H1 (cell line): ENCODE measurements at regions not wholly inside any gene's neighbourhood (a gene's known extent, or its start where the extent isn't known, plus 50 kb on each side); places are given as distances from the start of the nearest gene placed in this dataset.

ENCODE experiments used
- CTCF ChIA-PET: fragments of 300-600 bp; sonication (Branson Sonifier 250); formaldehyde crosslinking; loops from one replicate; lab custom pipeline; 2021; ENCODE audit not compliant: partially characterized antibody; lab: Charles Lee
- POLR2A ChIA-PET: fragments of 300-600 bp; sonication (Branson Sonifier 250); formaldehyde crosslinking; loops from one replicate; lab custom pipeline; 2021; ENCODE audit warnings: inconsistent platforms; ENCODE audit not compliant: partially characterized antibody; lab: Charles Lee
- DNase-seq, 2 experiments: peaks; one replicate each; pipeline versions ENCODE4 v3.0.0 to v3.0.0-alpha.2; 2010 to 2022; ENCODE audit warnings: low spot score in 2 of 2, low read depth in 1 of 2, mixed read lengths in 1 of 2
- FAIRE-seq: peaks from 2 replicates; lab custom pipeline; 2011; peaks lifted over from hg19 to GRCh38; lab: Jason Lieb, UNC
- H2AFZ ChIP-seq: 2 replicates; pipeline ENCODE4 v1.8.1; 2012; ENCODE audit warnings: low read length, inconsistent platforms
- H2AK5ac ChIP-seq: 2 replicates; pipeline ENCODE4 v1.6.1; 2013; ENCODE audit warnings: low read depth, low read length
- H2BK120ac ChIP-seq: replicated peaks from 2 replicates; pipeline ENCODE3; 2013; ENCODE audit warnings: low read depth, low read length, inconsistent platforms
- H2BK12ac ChIP-seq: 2 replicates; pipeline ENCODE4 v1.6.1; 2013; ENCODE audit warnings: low read depth, low read length
- H2BK15ac ChIP-seq: 2 replicates; pipeline ENCODE4 v1.6.1; 2013; ENCODE audit warnings: low read length
- H2BK20ac ChIP-seq: 2 replicates; pipeline ENCODE4 v1.6.1; 2013; ENCODE audit warnings: low read length
- H2BK5ac ChIP-seq: 2 replicates; pipeline ENCODE4 v1.6.1; 2013; ENCODE audit warnings: low read depth, low read length
- H3K14ac ChIP-seq: 2 replicates; pipeline ENCODE4 v1.6.1; 2013; ENCODE audit warnings: inconsistent platforms; ENCODE audit not compliant: insufficient read length
- H3K18ac ChIP-seq: 2 replicates; pipeline ENCODE4 v1.6.1; 2013; ENCODE audit warnings: low read length; ENCODE audit errors: extremely low read depth
- H3K23ac ChIP-seq: 2 replicates; pipeline ENCODE4 v1.6.1; 2013; ENCODE audit warnings: inconsistent platforms; ENCODE audit not compliant: insufficient read length
- H3K23me2 ChIP-seq: 2 replicates; pipeline ENCODE4 v1.6.1; 2013; ENCODE audit warnings: low read depth, low read length
- H3K27ac ChIP-seq: 2 replicates; pipeline ENCODE4 v1.6.1; 2011; ENCODE audit warnings: low read depth, low read length, inconsistent platforms
- H3K27me3 ChIP-seq, 4 experiments: replicated peaks in 1 of 4; 1 replicate in 1 of 4; 2 replicates in 3 of 4; pipeline versions ENCODE4 v1.6.1 to v1.8.1; 2011 to 2013; ENCODE audit warnings: low read length in 3 of 4, mild to moderate bottlenecking in 3 of 4, inconsistent platforms in 2 of 4, mixed read lengths in 2 of 4, moderate library complexity in 1 of 4; ENCODE audit not compliant: control insufficient read depth in 3 of 4, insufficient read depth in 3 of 4; ENCODE audit errors: extremely low read depth in 1 of 4
- H3K36me3 ChIP-seq, 4 experiments: 2 replicates each; pipeline versions ENCODE4 v1.6.1 to v1.8.1; 2011 to 2013; ENCODE audit warnings: mild to moderate bottlenecking in 4 of 4, low read length in 3 of 4, moderate library complexity in 2 of 4, control low read depth in 1 of 4, inconsistent platforms in 1 of 4; ENCODE audit not compliant: insufficient read depth in 4 of 4, control insufficient read depth in 2 of 4
- H3K4ac ChIP-seq: replicated peaks from 2 replicates; pipeline ENCODE3; 2013; ENCODE audit warnings: low read length, low read depth, mixed read lengths, inconsistent platforms; ENCODE audit not compliant: insufficient read length
- H3K4me1 ChIP-seq, 4 experiments: replicated peaks in 1 of 4; 1 replicate in 1 of 4; 2 replicates in 3 of 4; pipeline versions ENCODE4 v1.6.1 to v1.8.1; 2011 to 2013; ENCODE audit warnings: low read length in 3 of 4, inconsistent platforms in 2 of 4, mixed read lengths in 1 of 4; ENCODE audit not compliant: insufficient read depth in 4 of 4, control insufficient read depth in 3 of 4
- H3K4me2 ChIP-seq, 2 experiments: 2 replicates each; pipeline versions ENCODE4 v1.6.1 to v1.8.1; 2011 to 2013; ENCODE audit warnings: low read depth in 2 of 2, low read length in 2 of 2, control low read depth in 1 of 2, inconsistent platforms in 1 of 2, mild to moderate bottlenecking in 1 of 2; ENCODE audit not compliant: insufficient read depth in 1 of 2
- H3K4me3 ChIP-seq, 4 experiments: fragments of 200-600, 300-600 bp in 1 of 4; sonication (generic), shearing (Covaris generic), sonication (Bioruptor Twin) in 1 of 4; 2 replicates each; pipeline versions ENCODE4 v1.5.1 to v1.8.1; 2011 to 2016; ENCODE audit warnings: low read length in 4 of 4, low read depth in 3 of 4, control low read depth in 2 of 4, inconsistent platforms in 2 of 4, mild to moderate bottlenecking in 2 of 4, mixed read lengths in 1 of 4, moderate library complexity in 1 of 4; ENCODE audit not compliant: insufficient read depth in 2 of 4; ENCODE audit errors: extremely low read depth in 1 of 4
- H3K56ac ChIP-seq: replicated peaks from 2 replicates; pipeline ENCODE3; 2013; ENCODE audit warnings: low read depth, mild to moderate bottlenecking, mixed read lengths, low read length, inconsistent platforms; ENCODE audit not compliant: insufficient read length
- H3K79me1 ChIP-seq: 2 replicates; pipeline ENCODE4 v1.6.1; 2013; ENCODE audit warnings: low read depth, low read length, control low read depth
- H3K79me2 ChIP-seq, 2 experiments: 2 replicates each; pipeline versions ENCODE4 v1.6.1 to v1.8.1; 2012 to 2013; ENCODE audit warnings: low read length in 2 of 2, mild to moderate bottlenecking in 2 of 2, inconsistent platforms in 1 of 2; ENCODE audit not compliant: insufficient read depth in 2 of 2, control insufficient read depth in 1 of 2
- H3K9ac ChIP-seq, 4 experiments: replicated peaks in 1 of 4; 1 replicate in 1 of 4; 2 replicates in 3 of 4; pipeline versions ENCODE4 v1.6.1 to v1.8.1; 2011 to 2013; ENCODE audit warnings: low read depth in 3 of 4, low read length in 3 of 4, control low read depth in 2 of 4, mild to moderate bottlenecking in 2 of 4, moderate library complexity in 2 of 4, inconsistent platforms in 1 of 4; ENCODE audit errors: extremely low read depth in 1 of 4
- H3K9me3 ChIP-seq, 2 experiments: 2 replicates each; pipeline versions ENCODE4 v1.6.1 to v1.8.1; 2012 to 2013; ENCODE audit warnings: mild to moderate bottlenecking in 2 of 2, moderate library complexity in 2 of 2, control low read depth in 1 of 2, inconsistent platforms in 1 of 2, low read depth in 1 of 2, low read length in 1 of 2, mixed read lengths in 1 of 2; ENCODE audit not compliant: insufficient read depth in 2 of 2
- H4K20me1 ChIP-seq, 2 experiments: replicated peaks in 1 of 2; 2 replicates each; pipeline versions ENCODE3 to v1.8.1; 2011 to 2013; ENCODE audit warnings: inconsistent platforms in 2 of 2, low read length in 2 of 2, mild to moderate bottlenecking in 1 of 2; ENCODE audit not compliant: insufficient read depth in 2 of 2, control insufficient read depth in 1 of 2
- H4K5ac ChIP-seq: 2 replicates; pipeline ENCODE4 v1.6.1; 2013; ENCODE audit warnings: low read length, low read depth, mixed read lengths, inconsistent platforms; ENCODE audit not compliant: insufficient read length
- H4K8ac ChIP-seq: 2 replicates; pipeline ENCODE4 v1.8.0; 2013; ENCODE audit warnings: mild to moderate bottlenecking, moderate library complexity, low read length, inconsistent platforms; ENCODE audit not compliant: insufficient read depth; ENCODE audit errors: extremely low read depth
- H4K91ac ChIP-seq: replicated peaks from 2 replicates; pipeline ENCODE3; 2013; ENCODE audit warnings: low read length, mixed read lengths, inconsistent platforms; ENCODE audit not compliant: insufficient read length
- ATF2 ChIP-seq: IDR thresholded peaks from 2 replicates; pipeline ENCODE4 v1.6.1; 2012; ENCODE audit warnings: low read length, inconsistent platforms
- CTCF ChIP-seq, 3 experiments: IDR thresholded peaks; 1 replicate in 2 of 3; 2 replicates in 1 of 3; pipeline versions ENCODE4 v1.5.1 to v1.6.1; 2011; ENCODE audit warnings: low read length in 3 of 3, mild to moderate bottlenecking in 3 of 3, inconsistent platforms in 2 of 3, low read depth in 1 of 3, moderate library complexity in 1 of 3; ENCODE audit not compliant: insufficient read depth in 1 of 3; ENCODE audit errors: control extremely low read depth in 1 of 3
- GTF2F1 ChIP-seq: IDR thresholded peaks from 2 replicates; pipeline ENCODE4 v1.6.1; 2012; ENCODE audit warnings: low read depth, low read length, improper control_type of control experiment, borderline replicate concordance
- MAX ChIP-seq: IDR thresholded peaks from 2 replicates; pipeline ENCODE4 v1.6.1; 2012; ENCODE audit warnings: inconsistent platforms
- SRF ChIP-seq: IDR thresholded peaks from 2 replicates; pipeline ENCODE4 v1.6.1; 2011; ENCODE audit warnings: mild to moderate bottlenecking, low read depth, low read length, moderate library complexity
- TAF1 ChIP-seq: IDR thresholded peaks from 2 replicates; pipeline ENCODE4 v1.6.1; 2011; ENCODE audit warnings: mild to moderate bottlenecking, low read depth, low read length
- TBP ChIP-seq: IDR thresholded peaks from 2 replicates; pipeline ENCODE4 v1.6.1; 2011; ENCODE audit warnings: low read depth, low read length, improper control_type of control experiment
- USF2 ChIP-seq: IDR thresholded peaks from 2 replicates; pipeline ENCODE4 v1.6.1; 2011; ENCODE audit warnings: low read length, improper control_type of control experiment
- WGBS, 2 experiments: shearing (Covaris generic) in 1 of 2; methylation state at CpG; one replicate each; pipeline versions ENCODE4 v1.1.6 to v1.1.7; 2013 to 2015; ENCODE audit warnings: low lambda C conversion rate in 2 of 2, mixed read lengths in 2 of 2, inconsistent platforms in 1 of 2, low coverage in 1 of 2, missing lambda C conversion rate in 1 of 2; ENCODE audit not compliant: insufficient replicate concordance in 2 of 2, insufficient coverage in 1 of 2, insufficient read length in 1 of 2; ENCODE audit errors: extremely low coverage in 1 of 2, missing lambda C conversion rate in 1 of 2; 5-methylcytosine and 5-hydroxymethylcytosine counted together

GRCh38 chr2:128445523-128445900 is 126.8 kb upstream of the HS6ST1 start:
- Histone ChIP-seq H3K14ac (no peak overlapping the region), H3K56ac (no peak overlapping the region), H2BK12ac (no peak overlapping the region), H3K4me2 (no peak overlapping the region), H3K9ac (no peak overlapping the region), H2BK20ac (no peak overlapping the region), H2BK15ac (no peak overlapping the region), H2AFZ (no peak overlapping the region), H4K8ac (no peak overlapping the region), H3K4me1 (peaks cover 5 to 10% (median 8%) of the 10 kb centered on the region in 4 experiments; a peak in 5 of 7 replicates), H3K4me3 (no peak overlapping the region), H3K79me2 (no peaks in the 10 kb centered on the region), H3K27ac (no peak overlapping the region), H2BK5ac (no peak overlapping the region), H4K5ac (no peak overlapping the region), H3K36me3 (no peaks in the 10 kb centered on the region), H3K23me2 (no peaks in the 10 kb centered on the region), H4K20me1 (no peaks in the 10 kb centered on the region), H3K27me3 (no peaks in the 10 kb centered on the region), H3K23ac (no peak overlapping the region), H4K91ac (no peak overlapping the region), H3K79me1 (no peaks in the 10 kb centered on the region), H2BK120ac (no peak overlapping the region), H3K18ac (no peak overlapping the region), H3K9me3 (no peaks in the 10 kb centered on the region), H3K4ac (no peak overlapping the region), H2AK5ac (no peak overlapping the region)
- FAIRE-seq: no peak
- 70% methylated on average over 4 of the region's 4 CpGs; no CpG with 5 or more reads in 1 of the 2 experiments for WGBS, 2 experiments
- ChIA-PET POLR2A (no interaction called here), CTCF (interaction anchor here (0.7 to 1.3 kb wide), 2 partner anchors 12 to 24 kb away, joined by 3 read pairs; no protein-coding TSS in a partner anchor)
- DNase-seq: no peak
- no peak for TF ChIP-seq ATF2
- no peak for TF ChIP-seq TBP
- no peak for TF ChIP-seq GTF2F1
- TF ChIP-seq USF2: no peak
- no peak for TF ChIP-seq CTCF (IDR thresholded peaks at IDR 0.05; ENCODE audit: control extremely low read depth in 1 of 3, insufficient read depth in 1 of 3, low read depth in 1 of 3, low read length in 3 of 3)
- TF ChIP-seq TAF1: no peak
- TF ChIP-seq MAX: no peak
- no peak for TF ChIP-seq SRF
